Brain pericyte (primary cell): ENCODE measurements at regions not wholly inside any gene's neighbourhood (a gene's known extent, or its start where the extent isn't known, plus 50 kb on each side); places are given as distances from the start of the nearest gene placed in this dataset.
"Not testable (repeated sequence)": the region's sequence is repeated elsewhere in the genome, so short reads cannot be mapped to it uniquely, and the experiment has no call there.

Experiments used
- DNase-seq: peaks from one replicate; pipeline ENCODE4 v3.0.0-alpha.2; 2012; ENCODE audit warnings: low read depth, low spot score

DNA sequence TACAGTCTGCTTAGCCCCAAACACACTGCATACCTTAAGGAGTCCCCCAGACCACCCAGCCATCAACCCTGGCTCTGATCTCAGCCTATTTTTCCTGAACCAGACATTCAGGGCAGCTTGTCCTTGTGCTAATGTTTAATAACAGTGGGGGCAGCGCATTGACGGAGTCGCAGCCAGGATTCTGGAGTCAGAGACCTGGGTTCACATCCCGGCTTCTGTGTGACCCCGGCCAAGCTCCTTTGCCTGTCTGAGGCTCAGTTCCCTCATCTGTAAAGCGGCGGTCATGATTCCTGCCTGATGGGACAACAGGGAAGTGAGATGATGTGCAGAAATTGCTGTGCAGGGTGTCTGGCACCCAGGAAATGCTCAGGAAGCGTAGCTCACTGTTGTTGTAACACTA is 63.1 kb downstream of the MATN1 start:
- no peak for DNase-seq

DNA sequence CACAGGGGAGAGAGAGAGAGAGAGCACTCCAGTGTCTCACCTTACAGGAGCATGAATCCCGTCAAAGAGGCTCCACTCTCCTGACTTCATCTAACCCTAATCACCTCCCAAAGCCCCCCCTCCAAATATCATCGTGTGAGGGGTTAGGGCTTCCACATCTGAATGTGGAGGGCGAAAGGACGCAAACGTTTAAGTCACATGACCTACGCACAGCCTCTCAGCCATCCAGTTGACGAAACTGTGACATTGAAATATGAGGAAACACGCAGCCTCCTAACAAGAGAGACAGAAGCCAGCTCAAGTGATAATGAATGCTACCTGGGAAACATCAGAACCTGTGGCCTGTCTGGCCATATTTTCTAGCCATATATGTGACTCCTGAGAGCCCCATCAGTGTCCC is 63.7 kb downstream of the MATN1 start:
- no peak for DNase-seq

DNA sequence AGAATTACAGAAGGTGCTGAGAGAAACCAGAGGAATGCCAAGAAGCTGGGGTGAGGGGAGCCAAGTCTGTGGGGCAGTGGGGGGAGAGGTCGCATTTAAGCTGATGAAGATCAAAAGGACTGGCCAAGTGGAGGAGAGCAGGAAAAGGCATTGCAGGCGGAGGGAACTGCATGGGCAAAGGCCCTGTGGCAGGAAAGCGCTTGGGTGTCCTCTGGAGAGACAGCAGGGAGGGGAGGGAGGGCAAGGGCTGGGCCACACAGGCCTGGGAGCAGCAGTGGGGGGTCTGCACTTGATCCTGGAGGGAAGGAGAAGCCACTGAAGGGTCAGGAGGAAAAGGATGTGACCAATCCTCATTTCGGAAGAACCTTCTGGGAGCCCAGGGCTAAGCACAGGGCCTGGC is 65.0 kb downstream of the MATN1 start:
- DNase-seq: not testable (repeated sequence)

DNA sequence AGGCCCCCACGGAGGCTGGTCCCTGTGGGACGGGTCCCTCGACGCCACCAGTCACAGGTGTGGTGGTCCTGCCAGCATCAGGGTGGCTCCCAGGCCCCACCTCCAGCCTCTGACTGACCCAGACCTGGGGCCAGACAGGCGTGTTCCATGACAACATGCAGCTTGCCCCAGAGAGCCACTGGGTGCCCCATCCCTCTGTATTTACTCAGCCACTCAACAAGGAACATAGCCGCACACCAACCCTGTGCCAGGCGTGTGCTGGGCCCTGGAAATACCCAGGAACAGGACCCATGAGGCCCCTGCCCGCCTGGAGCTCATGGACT is 65.4 kb downstream of the MATN1 start:
- no peak for DNase-seq

DNA sequence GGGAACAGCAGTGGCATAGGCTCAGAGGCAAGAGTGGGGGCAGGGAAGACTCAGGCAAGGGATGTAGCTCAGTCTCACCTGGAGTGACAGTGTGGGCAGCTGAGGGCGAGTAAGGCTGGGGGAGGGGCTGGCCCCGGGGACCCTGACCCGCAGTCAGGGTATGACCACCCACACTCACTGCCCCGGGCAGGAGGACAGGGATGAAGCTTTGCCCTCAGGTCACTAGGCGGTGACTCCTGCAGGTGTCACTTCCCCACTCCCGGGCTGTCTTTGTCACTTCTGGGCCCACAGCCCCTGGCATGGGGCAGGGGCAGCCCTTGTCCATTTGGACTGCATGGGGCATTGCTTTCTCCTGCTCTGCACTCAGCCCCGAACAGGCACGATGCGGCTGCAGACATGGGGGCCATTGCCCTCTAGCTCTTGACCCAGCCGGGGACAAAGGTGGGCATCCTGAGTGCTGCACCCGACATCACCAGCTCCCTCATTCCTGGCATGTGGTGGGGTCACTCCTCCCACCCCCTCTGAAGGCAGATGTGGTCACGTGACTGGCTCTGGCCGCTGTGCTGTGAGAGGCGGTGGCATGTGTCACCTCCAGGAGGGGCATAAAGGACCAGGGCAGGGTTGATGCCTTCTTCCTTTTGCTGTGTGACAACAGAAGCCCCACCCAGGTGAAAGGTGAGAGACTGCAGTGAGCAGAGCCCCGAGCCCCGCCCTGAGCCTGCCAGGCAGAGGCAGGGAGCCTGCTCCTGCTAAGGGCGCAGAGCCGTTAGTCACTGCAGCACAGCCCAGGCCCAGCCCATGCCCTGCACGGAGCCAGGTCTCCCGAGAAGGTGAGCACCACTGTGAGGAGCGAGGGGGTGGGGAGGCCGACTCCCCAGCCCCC is 66.0 kb downstream of the MATN1 start:
- DNase-seq: no peak

DNA sequence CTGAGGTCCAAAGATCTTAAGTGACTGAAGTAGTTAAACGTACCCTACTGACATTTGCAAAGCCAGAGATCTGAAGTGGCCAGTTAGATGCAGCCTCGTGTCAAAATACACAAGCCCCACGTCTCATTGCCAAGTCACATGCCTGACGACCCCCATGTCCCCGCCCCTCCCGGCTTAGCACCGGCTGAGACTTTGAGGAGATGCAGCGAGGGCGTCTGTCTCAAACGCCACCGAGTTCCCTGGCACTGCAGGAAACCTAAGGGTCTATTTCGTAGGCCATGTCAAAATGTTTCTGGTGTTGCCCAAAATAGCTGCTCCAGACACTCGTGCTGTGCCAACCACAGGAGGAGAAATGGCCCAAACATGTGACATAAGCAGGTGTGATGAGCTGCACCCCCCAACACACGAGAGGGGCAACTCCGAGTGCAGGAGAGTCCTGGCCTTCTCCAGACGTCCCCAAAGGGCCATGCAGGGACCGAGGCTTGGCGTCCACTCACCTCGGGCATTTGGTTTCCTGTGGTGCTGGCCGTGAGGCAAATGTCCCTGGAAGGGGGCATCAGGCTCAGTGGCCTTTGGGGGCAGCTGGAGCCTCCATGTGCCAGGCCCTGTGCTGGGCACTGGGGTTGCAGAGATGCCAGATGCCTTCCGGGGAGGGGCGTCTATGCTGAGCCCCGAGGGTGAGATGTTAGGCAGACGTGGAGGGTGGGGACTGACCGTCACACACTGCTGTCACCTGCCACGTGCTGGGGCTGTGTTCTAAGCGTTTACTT is 67.0 kb downstream of the MATN1 start:
- no peak for DNase-seq

DNA sequence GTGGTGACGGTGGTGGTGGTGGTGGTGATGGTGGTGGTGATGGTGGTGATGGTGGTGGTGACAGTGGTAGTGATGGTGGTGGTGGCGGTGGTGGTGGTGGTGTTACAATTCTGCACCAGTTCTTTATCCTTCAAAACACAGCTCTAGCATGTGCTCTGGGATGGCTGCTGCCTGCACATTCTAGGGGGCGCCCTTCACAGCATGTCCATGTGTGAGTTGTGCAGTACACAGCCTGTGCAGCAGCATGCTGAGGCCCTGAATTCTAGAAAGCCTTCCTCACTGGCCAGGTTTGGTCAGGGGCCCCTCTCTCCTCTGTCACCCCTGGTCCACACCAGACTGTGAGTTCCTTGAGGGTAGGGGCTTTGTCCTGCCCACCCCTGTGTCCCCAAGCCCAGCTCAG is 67.7 kb downstream of the MATN1 start:
- no peak for DNase-seq

DNA sequence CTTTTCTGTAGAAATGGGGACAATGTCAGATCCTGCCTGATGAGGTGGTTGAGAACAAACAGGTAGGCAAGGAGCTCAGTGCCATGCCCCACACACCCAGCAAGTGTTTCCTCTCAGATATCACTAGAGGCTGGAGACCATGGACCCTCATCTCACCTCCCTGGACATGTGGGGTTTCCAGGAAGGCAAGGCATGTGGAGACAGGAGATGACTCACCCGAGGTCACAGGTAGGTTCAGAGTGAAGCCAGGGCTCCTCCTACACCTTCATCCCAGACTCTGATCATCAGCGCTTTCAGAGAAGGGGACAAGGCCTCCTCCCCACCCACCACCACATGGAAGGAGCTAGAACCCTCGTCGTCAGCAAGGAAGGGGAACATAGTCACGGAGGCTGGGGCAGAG is 69.2 kb downstream of the MATN1 start:
- DNase-seq: no peak

DNA sequence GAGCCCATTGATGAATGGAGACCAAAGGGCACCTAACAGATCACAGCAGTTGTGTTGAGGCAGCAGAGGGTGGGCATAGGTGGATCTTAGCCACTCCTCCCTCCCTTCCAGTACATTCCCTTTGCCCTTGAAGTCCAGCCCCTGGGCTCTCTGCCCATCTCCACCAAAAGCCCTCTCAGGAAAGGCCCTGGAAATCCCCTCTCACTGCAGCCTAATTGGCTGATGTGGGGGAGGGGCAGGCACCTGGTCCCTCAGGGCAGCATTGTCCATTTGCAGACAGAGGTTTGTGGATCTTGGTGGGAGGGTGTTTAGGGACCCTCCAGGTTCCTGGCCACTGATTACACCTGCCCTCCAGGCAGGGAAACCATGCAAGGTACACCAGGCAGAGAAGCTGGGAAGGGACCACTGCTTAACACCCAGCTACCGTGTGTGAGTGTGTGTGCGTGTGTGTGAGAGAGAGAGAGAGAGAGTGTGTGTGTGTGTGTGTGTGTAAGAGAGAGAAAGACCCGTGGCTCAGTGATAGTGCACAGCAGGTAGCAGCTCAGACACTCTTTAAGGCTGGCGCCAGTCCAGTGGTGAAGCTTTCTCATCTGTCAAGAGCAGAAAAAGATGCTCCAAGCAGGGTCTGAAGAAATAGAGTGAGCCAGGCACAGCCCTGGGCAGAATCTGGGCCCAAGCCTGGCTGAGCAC is 71.1 kb downstream of the MATN1 start:
- DNase-seq: no peak

DNA sequence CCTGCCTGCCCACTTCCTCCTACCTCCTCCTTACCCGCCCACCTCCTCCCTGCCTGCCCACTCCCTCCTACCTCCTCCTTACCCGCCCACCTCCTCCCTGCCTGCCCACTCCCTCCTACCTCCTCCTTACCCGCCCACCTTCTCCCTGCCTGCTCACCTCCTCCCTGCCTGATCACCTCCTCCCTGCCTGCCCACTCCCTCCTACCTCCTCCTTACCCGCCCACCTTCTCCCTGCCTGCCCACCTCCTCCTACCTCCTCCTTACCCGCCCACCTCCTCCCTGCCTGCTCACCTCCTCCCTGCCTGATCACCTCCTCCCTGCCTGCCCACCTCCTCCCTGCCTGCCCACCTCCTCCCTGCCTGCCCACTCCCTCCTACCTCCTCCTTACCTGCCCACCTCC is 72.0 kb downstream of the MATN1 start:
- DNase-seq: not testable (repeated sequence)

DNA sequence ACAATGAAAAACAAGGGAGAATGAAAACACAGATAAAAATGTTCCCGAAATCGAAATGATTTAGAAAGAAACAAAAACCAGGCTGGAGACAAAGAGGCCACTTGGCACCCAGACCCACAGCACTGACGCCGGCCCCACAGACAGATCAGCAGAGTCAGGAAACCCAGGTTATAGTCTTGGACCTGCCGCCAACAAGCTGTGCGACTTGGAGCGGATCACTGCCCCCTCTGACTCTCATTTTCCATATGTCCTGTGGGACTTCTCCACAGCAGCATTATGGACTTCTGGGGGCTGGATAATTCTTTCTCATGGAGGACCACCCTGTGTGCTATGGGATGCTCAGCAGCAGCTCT is 72.4 kb downstream of the MATN1 start:
- DNase-seq: no peak

DNA sequence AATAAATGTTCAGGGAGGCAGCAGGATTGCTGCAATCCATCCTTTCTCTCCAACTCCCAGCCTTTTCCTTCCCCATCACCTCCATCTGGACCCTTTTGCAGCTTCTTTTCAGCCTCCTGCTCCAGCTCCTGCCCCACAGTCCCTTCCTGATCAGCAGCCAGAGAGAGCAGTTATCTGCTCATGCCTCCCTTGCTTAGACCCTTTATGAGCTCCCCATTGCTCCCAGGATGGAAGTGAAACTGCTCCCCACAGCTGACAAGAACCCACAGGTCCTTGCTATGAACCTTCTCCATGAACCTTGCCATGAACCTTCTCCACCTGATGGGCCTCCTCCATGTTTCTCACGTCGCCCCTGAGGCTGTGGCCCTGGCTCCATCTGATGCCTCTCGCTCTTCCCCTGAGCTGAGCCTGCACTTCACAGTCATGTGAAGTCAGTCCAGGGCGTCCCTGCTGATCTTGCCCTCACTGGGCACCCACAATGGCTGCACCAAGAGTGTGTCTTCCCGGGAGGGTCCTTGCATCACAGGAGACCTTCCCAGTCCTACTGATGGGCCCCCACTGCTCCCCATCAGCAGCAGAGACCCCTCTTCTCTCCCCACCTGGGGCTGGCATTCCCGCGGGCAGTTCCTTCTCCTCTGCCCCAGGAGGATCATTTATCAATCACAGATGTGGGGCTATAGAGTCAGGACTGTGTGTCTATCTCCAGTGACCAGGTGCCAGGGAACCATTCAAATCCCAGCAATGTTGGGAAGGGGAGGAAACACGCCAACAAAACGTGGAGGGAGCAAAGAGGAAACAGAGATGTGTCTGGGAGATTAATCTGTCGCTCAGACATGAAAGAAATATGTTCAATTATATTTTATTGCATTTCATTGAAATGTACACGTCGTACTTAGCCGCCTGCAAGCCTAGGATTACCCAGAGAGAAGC is 73.1 kb downstream of the MATN1 start:
- no peak for DNase-seq

DNA sequence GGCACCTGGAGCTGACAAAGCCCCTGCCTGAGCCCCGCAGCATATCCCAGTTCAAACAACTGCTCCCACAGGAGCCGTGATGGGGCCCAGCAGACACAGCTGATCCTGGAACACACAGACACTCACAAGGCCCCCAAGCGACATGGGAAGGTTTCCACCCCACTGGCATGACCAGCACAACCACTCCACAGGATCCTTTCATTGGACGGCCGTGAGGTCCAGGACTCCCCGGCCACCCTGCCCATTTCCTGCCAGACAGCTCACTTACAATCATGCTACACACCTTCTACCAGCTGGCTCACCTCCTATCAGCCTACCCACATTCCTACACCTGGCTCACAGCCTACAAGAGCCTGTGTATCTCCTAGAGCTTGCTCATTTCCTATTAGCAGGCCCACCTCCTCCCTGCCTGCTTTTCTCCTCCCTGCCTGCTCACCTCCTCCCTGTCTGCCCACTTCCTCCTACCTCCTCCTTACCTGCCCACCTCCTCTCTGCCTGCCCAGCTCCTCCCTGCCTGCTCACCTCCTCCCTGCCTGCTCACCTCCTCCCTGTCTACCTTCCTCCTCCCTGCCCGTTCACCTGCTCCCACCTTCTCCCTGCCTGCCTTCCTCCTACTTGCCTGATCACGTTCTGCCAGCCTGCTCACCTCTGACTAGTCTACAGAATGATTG is 73.9 kb downstream of the MATN1 start:
- no peak for DNase-seq

DNA sequence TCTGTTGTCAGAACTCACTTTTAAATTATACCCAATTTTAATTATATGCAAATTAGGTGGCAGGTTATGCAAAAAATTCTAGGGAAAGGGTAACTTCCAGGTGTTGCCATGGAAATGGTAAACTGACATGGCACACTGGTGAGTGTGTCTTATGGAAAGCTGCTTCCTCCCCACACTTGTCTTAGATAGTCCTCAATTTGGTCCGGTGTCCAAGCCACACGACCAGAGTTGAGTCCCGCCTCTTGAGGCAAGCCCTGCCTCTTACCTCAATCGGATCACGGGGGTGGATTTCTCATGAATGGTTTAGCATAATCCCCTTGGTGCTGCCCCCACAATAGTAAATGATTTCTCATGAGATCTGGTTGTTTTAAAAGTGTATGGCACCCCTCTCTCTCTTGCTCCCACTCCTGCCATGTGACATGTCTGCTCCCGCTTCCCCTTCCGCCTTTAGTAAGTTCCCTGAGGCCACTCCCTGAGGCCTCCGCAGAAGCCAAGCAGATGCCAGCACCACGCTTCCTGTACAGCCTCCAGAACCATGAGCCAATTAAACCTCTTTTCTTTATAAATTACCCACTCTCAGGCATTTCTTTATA is 74.9 kb downstream of the MATN1 start:
- DNase-seq: no peak

DNA sequence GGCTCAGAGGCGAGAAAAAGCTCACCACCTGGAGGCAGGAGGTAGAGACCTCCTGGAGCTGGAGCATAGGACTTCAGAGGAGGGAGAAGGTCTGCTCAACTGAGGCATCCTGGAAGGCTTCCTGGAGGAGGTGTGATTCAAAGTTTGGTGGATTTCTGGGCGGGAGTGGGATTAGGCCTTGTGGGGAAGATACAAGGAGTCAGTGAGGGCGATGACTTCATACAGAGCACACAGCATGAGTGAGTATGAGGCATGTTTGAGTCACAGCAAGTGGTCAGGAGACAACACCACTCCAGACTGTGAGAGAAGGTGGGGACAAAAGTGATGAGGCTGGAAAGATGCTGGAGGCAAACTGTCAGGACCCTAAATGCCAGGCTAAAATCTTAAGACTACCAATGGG is 77.6 kb downstream of the MATN1 start:
- no peak for DNase-seq

DNA sequence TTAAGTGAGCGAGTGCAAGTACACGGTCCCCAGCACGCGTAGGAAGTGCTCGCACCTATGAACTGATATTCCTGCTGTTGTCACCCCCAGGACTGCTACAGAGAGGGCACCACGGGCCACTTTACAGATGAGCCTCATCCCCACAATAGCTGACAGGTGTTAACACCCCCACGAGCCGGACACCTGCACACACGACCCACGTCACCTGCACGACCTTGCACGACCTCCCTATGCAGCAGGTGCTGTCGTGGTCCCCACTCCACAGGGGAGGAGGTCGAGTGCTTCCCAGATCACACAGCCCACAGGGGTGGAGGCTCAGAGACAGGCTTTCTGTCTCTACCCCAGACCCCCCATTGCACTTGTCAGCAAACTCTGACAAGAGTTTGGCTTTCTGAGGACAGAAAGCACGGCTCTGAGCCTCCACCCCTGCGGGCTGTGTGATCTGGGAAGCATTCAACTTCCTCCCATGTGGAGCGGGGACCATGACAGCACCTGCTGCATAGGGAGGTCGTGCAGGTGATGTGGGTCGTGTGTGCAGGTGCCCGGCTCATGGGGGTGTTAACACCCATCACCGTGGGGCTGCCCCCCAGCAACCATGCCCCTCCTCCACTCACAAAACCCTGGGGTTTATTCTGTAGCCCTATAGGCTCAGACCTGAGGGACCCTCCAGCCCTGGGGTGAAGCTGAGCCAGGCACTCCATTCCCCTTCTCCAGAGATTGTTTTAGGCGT is 80.8 kb downstream of the MATN1 start:
- no peak for DNase-seq

DNA sequence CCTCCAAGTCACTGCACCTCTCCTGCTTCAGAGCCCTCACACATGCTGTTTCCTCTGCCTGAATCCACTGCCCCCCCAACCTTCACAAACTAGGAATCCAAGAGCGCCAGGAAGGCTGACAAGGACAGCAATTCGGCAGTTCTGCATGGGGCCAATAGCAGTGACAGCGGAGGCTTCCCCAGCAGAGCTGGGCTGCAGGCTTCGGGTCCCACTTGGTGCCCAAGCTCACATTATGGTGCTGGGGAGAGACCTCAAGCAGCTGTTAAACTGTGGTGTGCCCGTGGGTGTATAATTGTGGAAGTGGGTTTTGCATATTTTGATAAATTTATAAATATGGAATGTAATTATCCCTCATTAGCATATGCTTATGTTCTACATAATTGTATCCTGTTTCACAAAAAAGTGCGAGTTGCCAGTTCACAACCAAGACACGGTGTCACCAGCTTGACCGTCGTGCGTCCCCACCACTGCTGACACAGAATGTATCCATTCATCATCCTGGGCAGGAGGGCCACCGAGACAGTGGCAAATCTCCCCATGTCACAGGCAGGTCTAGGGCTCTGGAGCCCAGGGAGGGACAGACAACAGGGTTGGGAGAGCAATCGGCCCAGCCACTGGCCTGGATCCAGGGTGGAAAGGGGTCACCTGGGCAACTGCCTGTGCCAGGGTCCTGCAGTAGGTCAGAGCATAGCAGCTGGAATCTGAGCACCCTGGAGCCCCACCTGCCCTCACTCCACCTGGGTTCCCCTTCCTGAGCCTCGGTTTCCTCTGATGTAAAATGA is 81.6 kb downstream of the MATN1 start:
- no peak for DNase-seq

DNA sequence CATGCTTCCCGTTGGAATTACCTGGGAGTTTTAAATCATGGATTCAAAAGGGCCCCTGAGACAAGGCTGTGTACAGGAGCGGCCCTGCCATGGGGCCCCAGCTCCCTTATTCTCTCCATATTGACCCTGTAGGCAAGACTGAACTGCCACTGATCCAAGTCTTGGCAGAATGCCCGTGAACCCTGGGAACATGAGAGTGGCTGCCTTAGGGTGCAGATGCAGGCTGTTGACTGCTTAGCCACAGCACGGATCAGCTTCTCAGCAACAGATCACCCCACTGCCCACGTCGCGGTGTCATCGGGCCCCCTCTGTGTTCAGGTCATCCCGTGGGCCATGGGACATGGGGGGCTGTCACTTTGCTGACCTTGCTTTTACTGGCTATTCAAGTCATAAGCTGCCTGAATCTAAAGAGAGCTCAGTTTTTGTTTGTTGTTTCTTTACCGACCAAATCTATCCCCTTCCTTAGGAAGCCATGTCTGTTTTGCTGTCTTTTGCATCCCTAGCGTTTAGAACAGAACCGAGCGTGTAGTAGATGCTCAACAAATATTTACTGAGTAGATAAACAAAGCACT is 83.4 kb downstream of the MATN1 start:
- no peak for DNase-seq

DNA sequence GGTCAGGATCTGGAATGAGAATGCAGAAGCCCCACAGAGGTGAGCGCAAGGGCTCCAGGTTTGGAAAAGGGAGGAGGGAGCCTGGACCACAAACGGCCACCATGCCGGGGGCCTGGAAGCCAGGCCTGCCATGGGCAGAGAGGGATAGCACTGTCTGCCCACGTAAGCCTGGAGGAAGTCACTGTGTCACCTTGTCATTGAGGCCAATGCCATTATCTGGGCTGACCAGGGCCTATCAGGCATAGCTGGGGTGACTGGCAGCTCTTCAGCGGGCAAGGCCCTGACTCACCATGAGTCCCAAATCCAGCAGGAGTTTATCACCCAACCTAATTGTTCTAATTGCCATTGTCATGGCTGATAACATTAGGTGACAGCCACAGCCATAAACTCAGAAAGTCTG is 84.6 kb downstream of the MATN1 start:
- DNase-seq: no peak
